ENCODE measurements at regions not wholly inside any gene's neighbourhood (a gene's known extent, or its start where the extent isn't known, plus 50 kb on each side); places are given as distances from the start of the nearest gene placed in this dataset.

DNA sequence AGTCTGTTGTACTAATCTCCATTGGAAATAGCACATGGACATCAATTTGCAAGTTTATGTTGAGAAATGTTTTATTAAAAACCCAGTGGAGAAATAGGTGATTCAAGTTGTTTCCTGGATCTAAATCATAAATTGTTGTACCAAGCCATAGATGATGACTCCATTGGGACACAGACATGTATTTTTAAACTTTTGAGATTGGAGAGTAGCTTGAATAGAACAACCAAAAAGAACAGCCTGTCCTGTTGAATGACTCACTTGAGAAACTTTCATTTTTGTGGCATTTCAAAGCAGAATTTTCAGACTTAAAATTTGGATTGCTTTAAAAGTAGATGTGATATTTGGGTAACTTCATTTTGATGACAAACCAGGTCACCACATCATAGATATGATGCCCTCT is 197.5 kb downstream of the GPAM start:
- no peak for DNase-seq (ENCODE audit: low read depth)
- TF ChIP-seq, protein P1, sequence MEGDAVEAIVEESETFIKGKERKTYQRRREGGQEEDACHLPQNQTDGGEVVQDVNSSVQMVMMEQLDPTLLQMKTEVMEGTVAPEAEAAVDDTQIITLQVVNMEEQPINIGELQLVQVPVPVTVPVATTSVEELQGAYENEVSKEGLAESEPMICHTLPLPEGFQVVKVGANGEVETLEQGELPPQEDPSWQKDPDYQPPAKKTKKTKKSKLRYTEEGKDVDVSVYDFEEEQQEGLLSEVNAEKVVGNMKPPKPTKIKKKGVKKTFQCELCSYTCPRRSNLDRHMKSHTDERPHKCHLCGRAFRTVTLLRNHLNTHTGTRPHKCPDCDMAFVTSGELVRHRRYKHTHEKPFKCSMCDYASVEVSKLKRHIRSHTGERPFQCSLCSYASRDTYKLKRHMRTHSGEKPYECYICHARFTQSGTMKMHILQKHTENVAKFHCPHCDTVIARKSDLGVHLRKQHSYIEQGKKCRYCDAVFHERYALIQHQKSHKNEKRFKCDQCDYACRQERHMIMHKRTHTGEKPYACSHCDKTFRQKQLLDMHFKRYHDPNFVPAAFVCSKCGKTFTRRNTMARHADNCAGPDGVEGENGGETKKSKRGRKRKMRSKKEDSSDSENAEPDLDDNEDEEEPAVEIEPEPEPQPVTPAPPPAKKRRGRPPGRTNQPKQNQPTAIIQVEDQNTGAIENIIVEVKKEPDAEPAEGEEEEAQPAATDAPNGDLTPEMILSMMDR (IDR thresholded peaks at IDR 0.05; ENCODE audit: low read depth, low read length, missing control alignments): no peak
- no peak overlapping the region for H3K4me3 ChIP-seq (ENCODE audit: low read depth, low read length)

DNA sequence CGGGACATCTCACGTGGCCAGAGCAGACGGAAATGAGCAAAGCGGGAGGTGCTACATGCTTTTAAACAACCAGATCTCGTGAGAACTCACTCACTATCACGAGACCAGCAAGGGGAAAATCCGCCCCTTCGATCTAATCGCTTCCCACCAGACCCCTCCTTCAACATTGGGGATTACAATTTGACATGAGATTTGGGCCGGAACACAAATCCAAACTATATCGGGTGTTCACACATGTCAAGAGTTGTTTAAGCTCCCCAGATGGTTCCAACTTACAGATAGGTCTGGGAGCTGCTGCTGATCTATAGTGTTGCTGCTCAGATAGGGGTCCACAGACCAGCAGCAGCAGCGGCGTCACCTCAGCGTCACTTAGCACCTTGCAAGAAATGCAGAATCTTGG is 194.9 kb downstream of the GPAM start:
- no peak for DNase-seq (ENCODE audit: low read depth)
- TF ChIP-seq, protein P1 (IDR thresholded peaks at IDR 0.05; ENCODE audit: low read depth, low read length, missing control alignments): no peak
- H3K4me3 ChIP-seq (ENCODE audit: low read depth, low read length): no peak overlapping the region

DNA sequence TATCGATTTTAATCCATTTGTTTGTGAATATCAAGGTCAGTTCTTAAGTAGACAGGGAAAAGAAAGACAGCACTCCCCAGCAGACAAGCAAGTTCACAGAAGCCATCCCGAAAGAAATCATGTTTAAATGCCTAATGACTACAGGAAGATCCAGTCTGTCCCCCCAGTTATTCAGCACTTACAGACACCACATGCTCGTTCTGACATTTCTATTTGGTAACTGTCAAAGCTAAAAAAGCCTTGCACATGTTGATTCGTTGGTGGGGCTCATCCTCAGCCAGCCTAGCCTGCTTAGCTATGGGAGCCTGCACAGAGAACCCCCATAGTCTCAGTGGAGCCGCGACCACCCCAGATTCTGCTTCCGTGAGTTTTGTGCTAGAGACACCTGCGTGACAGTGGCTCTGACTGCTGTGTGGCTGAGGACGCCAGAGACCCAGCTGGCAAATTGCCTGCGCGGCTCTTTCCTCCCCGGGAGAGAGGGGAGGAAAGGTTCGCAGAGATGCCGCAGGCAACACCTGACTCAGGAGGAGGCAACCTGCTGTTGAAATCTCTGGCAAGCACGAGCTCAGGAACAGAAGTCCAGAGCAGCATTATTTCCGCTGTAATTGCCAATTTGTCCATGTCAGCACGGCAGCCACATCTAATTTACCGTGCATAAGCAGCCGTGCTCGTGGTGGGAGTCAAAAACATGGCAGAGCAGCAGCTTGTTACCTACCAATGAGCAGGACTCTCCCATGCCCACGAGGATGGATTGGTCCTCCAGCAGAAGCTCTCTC is 194.2 kb downstream of the GPAM start:
- TF ChIP-seq, protein P1 (IDR thresholded peaks at IDR 0.05; ENCODE audit: low read depth, low read length, missing control alignments): no peak
- H3K4me3 ChIP-seq (ENCODE audit: low read depth, low read length): no peak overlapping the region
- DNase-seq (ENCODE audit: low read depth): no peak

DNA sequence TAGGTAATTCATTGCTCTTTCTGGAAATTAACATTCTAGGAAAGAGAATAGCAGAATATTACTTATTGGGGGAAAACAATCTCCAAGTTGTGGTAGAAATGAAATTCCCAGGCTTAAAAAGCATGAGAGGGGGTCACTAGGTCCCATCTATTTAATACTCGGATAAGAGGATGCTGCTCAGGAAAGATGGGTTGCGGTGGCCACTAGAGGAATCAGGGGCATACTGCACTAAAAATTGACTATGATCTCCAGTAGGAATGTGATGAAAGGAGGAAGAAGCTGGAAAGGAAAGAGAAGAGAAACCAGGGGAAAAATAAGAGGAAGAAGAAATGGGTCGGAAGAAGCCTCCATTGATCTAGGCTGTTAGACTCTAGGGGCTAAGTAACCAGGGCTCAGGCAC is 192.8 kb downstream of the GPAM start:
- no peak for DNase-seq (ENCODE audit: low read depth)
- TF ChIP-seq, protein P1 (IDR thresholded peaks at IDR 0.05; ENCODE audit: low read depth, low read length, missing control alignments): no peak
- H3K4me3 ChIP-seq (ENCODE audit: low read depth, low read length): no peak overlapping the region

DNA sequence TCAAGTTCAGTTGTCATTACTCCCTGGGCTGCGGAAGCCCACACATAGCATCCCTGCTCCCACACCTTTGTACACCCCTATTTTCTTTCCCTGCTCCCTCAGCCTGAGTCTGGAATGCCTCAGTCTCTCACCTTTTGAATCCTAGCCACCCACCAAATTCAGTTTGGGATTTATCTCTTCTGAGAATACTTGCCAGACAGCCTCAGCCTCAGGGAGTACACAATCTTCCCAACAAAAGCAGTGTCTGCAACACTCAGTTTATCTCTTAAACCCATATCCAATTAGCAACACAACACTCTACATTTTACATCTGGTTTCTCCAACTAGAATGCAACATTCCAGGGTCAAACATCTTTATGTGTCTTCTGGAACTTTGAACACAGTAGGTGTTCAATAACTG is 190.2 kb downstream of the GPAM start:
- TF ChIP-seq, protein P1 (IDR thresholded peaks at IDR 0.05; ENCODE audit: low read depth, low read length, missing control alignments): no peak
- DNase-seq (ENCODE audit: low read depth): no peak
- no peak overlapping the region for H3K4me3 ChIP-seq (ENCODE audit: low read depth, low read length)

DNA sequence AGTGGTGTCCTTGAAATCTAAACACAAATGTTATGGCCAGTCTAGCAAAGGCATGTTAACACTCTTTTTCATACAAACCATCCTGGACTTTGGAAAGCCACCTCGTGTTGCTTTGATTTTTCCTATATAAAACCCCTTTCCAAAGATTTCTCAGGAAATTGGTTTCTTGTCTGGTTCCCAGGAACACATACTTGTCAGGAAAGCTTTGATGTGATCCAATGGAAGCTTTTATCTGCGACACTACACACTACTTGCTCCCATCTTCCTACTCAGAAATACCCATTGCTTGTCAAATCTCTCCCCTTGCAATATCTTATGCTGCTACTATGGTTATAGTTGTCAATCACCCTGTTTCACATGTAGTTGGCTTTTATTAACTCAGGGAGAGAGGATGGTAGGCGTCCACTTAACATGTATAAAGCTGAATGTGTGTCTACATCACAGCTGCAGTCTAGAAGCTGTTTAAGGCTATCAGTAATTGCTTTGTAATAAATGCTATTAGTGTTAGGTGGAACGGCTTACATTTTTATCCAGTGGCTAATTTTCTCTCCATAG is 189.6 kb downstream of the GPAM start:
- TF ChIP-seq, protein P1 (IDR thresholded peaks at IDR 0.05; ENCODE audit: low read depth, low read length, missing control alignments): no peak
- H3K4me3 ChIP-seq (ENCODE audit: low read depth, low read length): no peak overlapping the region

DNA sequence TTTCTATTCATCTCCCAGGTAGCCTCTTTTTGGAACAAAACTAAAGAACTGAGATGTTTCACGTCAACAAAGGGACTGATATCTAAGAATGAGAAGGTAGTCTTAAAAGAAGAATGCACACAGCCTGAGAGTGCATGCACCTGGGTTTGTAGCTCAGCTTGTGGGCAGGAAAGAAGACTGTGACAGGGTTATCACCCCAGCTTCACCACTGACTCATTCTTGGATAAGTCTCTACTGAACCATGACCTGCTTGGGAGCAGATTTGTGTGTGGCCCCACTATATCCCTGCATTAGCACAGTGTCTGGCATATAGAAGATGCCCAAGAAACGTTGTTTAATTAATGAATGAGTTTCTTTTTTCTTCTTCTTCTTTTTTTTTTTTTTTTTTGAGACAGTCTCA is 187.5 kb downstream of the GPAM start:
- TF ChIP-seq, protein P1 (IDR thresholded peaks at IDR 0.05; ENCODE audit: low read depth, low read length, missing control alignments): no peak
- DNase-seq (ENCODE audit: low read depth): peak; percentile 39
- H3K4me3 ChIP-seq (ENCODE audit: low read depth, low read length): no peak overlapping the region

More for the DNA sequence above, 189.6 kb downstream of the GPAM start:
- no peak for DNase-seq (ENCODE audit: low read depth)

All from GM12864 (cell line).